Keratinocyte (primary cell): ENCODE measurements at regions not wholly inside any gene's neighbourhood (a gene's known extent, or its start where the extent isn't known, plus 50 kb on each side); places are given as distances from the start of the nearest gene placed in this dataset.

Experiments used
- DNase-seq: peaks from one replicate; pipeline ENCODE4 v3.0.0-alpha.2; 2011; ENCODE audit warnings: low read depth, missing footprints, low spot score
- FAIRE-seq: peaks from 2 replicates; lab custom pipeline; 2011; peaks lifted over from hg19 to GRCh38; lab: Jason Lieb, UNC
- H2AFZ ChIP-seq: 2 replicates; pipeline ENCODE4 v1.6.0; 2012; ENCODE audit warnings: low read length, control low read depth, inconsistent platforms; ENCODE audit not compliant: control insufficient read depth
- H3K27ac ChIP-seq: 2 replicates; pipeline ENCODE4 v1.5.1; 2011; ENCODE audit warnings: low read length; ENCODE audit not compliant: control insufficient read depth, insufficient read depth
- H3K27me3 ChIP-seq: 3 replicates; pipeline ENCODE4 v1.6.0; 2011; ENCODE audit warnings: low read length; ENCODE audit not compliant: control insufficient read depth, insufficient read depth; ENCODE audit errors: extremely low read depth
- H3K36me3 ChIP-seq, 2 experiments: 2 replicates in 1 of 2; 3 replicates in 1 of 2; pipeline ENCODE4 v1.5.1; 2011; ENCODE audit warnings: low read length in 2 of 2, mild to moderate bottlenecking in 1 of 2; ENCODE audit not compliant: control insufficient read depth in 2 of 2, insufficient read depth in 2 of 2; ENCODE audit errors: extremely low read depth in 1 of 2
- H3K4me1 ChIP-seq: 3 replicates; pipeline ENCODE4 v1.5.1; 2011; ENCODE audit warnings: low read length; ENCODE audit not compliant: control insufficient read depth, insufficient read depth; ENCODE audit errors: extremely low read depth
- H3K4me2 ChIP-seq: 3 replicates; pipeline ENCODE4 v1.6.0; 2011; ENCODE audit warnings: low read depth, low read length; ENCODE audit not compliant: control insufficient read depth, insufficient read depth; ENCODE audit errors: extremely low read depth
- H3K4me3 ChIP-seq, 3 experiments: fragments of 200-600 bp in 1 of 3; sonication (generic) in 1 of 3; 2 replicates in 2 of 3; 3 replicates in 1 of 3; pipeline ENCODE4 v1.5.1; 2011 to 2016; ENCODE audit warnings: low read length in 3 of 3, mild to moderate bottlenecking in 3 of 3, control low read depth in 2 of 3, inconsistent platforms in 1 of 3, low read depth in 1 of 3, mixed read lengths in 1 of 3, mixed run types in 1 of 3, moderate library complexity in 1 of 3; ENCODE audit not compliant: control insufficient read depth in 2 of 3, insufficient read depth in 2 of 3; ENCODE audit errors: extremely low read depth in 1 of 3
- H3K79me2 ChIP-seq: 2 replicates; pipeline ENCODE4 v1.6.0; 2012; ENCODE audit warnings: low read length; ENCODE audit not compliant: control insufficient read depth, insufficient read depth
- H3K9ac ChIP-seq: 3 replicates; pipeline ENCODE4 v1.6.0; 2011; ENCODE audit warnings: low read length; ENCODE audit not compliant: control insufficient read depth, insufficient read depth; ENCODE audit errors: extremely low read depth
- H3K9me1 ChIP-seq: 3 replicates; pipeline ENCODE4 v1.6.0; 2011; ENCODE audit warnings: low read length; ENCODE audit not compliant: control insufficient read depth, insufficient read depth; ENCODE audit errors: extremely low read depth
- H3K9me3 ChIP-seq: 2 replicates; pipeline ENCODE4 v1.5.1; 2012; ENCODE audit warnings: low read depth, low read length; ENCODE audit not compliant: control insufficient read depth
- H4K20me1 ChIP-seq: 3 replicates; pipeline ENCODE4 v1.6.0; 2011; ENCODE audit warnings: low read length; ENCODE audit not compliant: control insufficient read depth, insufficient read depth; ENCODE audit errors: extremely low read depth
- CTCF ChIP-seq, 3 experiments: IDR thresholded peaks in 1 of 3; conservative IDR thresholded peaks in 1 of 3; optimal IDR thresholded peaks in 1 of 3; 2 replicates in 2 of 3; 3 replicates in 1 of 3; pipeline versions ENCODE3 to v1.5.1; 2011; ENCODE audit warnings: low read length in 3 of 3, mild to moderate bottlenecking in 3 of 3, moderate library complexity in 2 of 3, control low read depth in 1 of 3, inconsistent platforms in 1 of 3; ENCODE audit not compliant: insufficient read depth in 2 of 3; ENCODE audit errors: extremely low read depth in 1 of 3
- EZH2 ChIP-seq: IDR thresholded peaks from one replicate; pipeline ENCODE4 v1.6.1; 2012; ENCODE audit warnings: inconsistent platforms, mild to moderate bottlenecking, low read length, moderate library complexity
- dilution Hi-C: fragments of 300-500 bp; cut with MboI; formaldehyde crosslinking; loops from one replicate; pipeline ENCODE4 v1.7.0; 2020; ENCODE audit warnings: low sequenced_read_pairs; ENCODE audit not compliant: extremely low pct_ligation_motif_present

- Histone ChIP-seq H3K9me1 (no peaks in the 10 kb centered on the region), H4K20me1 (no peaks in the 10 kb centered on the region), H3K27ac (no peak overlapping the region), H3K9ac (no peak overlapping the region), H3K27me3 (no peaks in the 10 kb centered on the region), H3K9me3 (no peaks in the 10 kb centered on the region), H3K36me3 (no peaks in the 10 kb centered on the region), H2AFZ (no peak overlapping the region), H3K4me2 (no peak overlapping the region), H3K4me3 (no peak overlapping the region), H3K4me1 (no peaks in the 10 kb centered on the region), H3K79me2 (no peaks in the 10 kb centered on the region)
- no peak for TF ChIP-seq CTCF (optimal IDR thresholded peaks at IDR 0.05 in 1 of 3, IDR thresholded peaks at IDR 0.05 in 1 of 3, conservative IDR thresholded peaks at IDR 0.05 in 1 of 3; ENCODE audit: extremely low read depth in 1 of 3, insufficient read depth in 2 of 3, low read length in 3 of 3)
- no peak for TF ChIP-seq EZH2
- FAIRE-seq (no peak), DNase-seq (no peak)
- dilution Hi-C loops = no loop called here
Observed at GRCh38 chr11:42625757-42626665, 685.8 kb upstream of the API5 start.

GRCh38 chr11:42631220-42631843 lies 680.5 kb upstream of the API5 start:
- Histone ChIP-seq H3K4me2 (no peak overlapping the region), H3K79me2 (no peaks in the 10 kb centered on the region), H3K4me1 (no peaks in the 10 kb centered on the region), H3K9me1 (no peaks in the 10 kb centered on the region), H3K4me3 (no peak overlapping the region), H3K9ac (no peak overlapping the region), H3K27ac (no peak overlapping the region), H3K9me3 (no peaks in the 10 kb centered on the region), H3K36me3 (no peaks in the 10 kb centered on the region), H3K27me3 (no peaks in the 10 kb centered on the region), H4K20me1 (no peaks in the 10 kb centered on the region), H2AFZ (no peak overlapping the region)
- TF ChIP-seq CTCF (optimal IDR thresholded peaks at IDR 0.05 in 1 of 3, IDR thresholded peaks at IDR 0.05 in 1 of 3, conservative IDR thresholded peaks at IDR 0.05 in 1 of 3; ENCODE audit: extremely low read depth in 1 of 3, insufficient read depth in 2 of 3, low read length in 3 of 3) (peak in 2 of 3 experiments; percentile 36 to 45), EZH2 (no peak)
- dilution Hi-C loops = no loop called here
- DNase-seq = peak; percentile 2
- peak; percentile 67 for FAIRE-seq
